ENCODE measurements at regions not wholly inside any gene's neighbourhood (a gene's known extent, or its start where the extent isn't known, plus 50 kb on each side); places are given as distances from the start of the nearest gene placed in this dataset.

GRCh38 chr13:78198419-78198818 is 279.8 kb upstream of the EDNRB start:
- H3K36me3 ChIP-seq, result no peaks in the 10 kb centered on the region
- H3K4me1 ChIP-seq, result no peaks in the 10 kb centered on the region
- H3K27me3 ChIP-seq, result no peaks in the 10 kb centered on the region
- no peak for TF ChIP-seq CTCF (IDR thresholded peaks at IDR 0.05)
- no peak overlapping the region for H3K4me3 ChIP-seq
- DNase-seq, result no peak
- H3K27ac ChIP-seq, result no peak overlapping the region
- intact Hi-C loops (cut with DNase I), result no loop called here
- no peak for ATAC-seq
- H3K9me3 ChIP-seq, result no peaks in the 10 kb centered on the region

- H3K4me1 ChIP-seq, result no peaks in the 10 kb centered on the region
- no peak overlapping the region for H3K27ac ChIP-seq
- H3K27me3 ChIP-seq, result no peaks in the 10 kb centered on the region
- DNase-seq (no peak), ATAC-seq (no peak)
- H3K9me3 ChIP-seq, result no peaks in the 10 kb centered on the region
- H3K36me3 ChIP-seq, result no peaks in the 10 kb centered on the region
- intact Hi-C loops (cut with DNase I), result no loop called here
- no peak overlapping the region for H3K4me3 ChIP-seq
- no peak for TF ChIP-seq CTCF (IDR thresholded peaks at IDR 0.05)
Observed at GRCh38 chr13:78197231-78197630, 278.6 kb upstream of the EDNRB start.

- Histone ChIP-seq H3K36me3 (no peaks in the 10 kb centered on the region), H3K27me3 (no peaks in the 10 kb centered on the region), H3K27ac (no peak overlapping the region), H3K4me1 (no peaks in the 10 kb centered on the region), H3K4me3 (no peak overlapping the region), H3K9me3 (no peaks in the 10 kb centered on the region)
- intact Hi-C loops (cut with DNase I), result no loop called here
- DNase-seq, result no peak
- TF ChIP-seq CTCF (IDR thresholded peaks at IDR 0.05), result no peak
- ATAC-seq, result no peak
Observed at GRCh38 chr13:78194904-78195639, 276.4 kb upstream of the EDNRB start.

GRCh38 chr13:78193846-78194245 is 275.2 kb upstream of the EDNRB start:
- Histone ChIP-seq H3K27ac (no peak overlapping the region), H3K27me3 (no peaks in the 10 kb centered on the region), H3K4me1 (no peaks in the 10 kb centered on the region), H3K9me3 (no peaks in the 10 kb centered on the region), H3K36me3 (no peaks in the 10 kb centered on the region), H3K4me3 (no peak overlapping the region)
- ATAC-seq (no peak), DNase-seq (no peak)
- intact Hi-C loops (cut with DNase I), result no loop called here
- no peak for TF ChIP-seq CTCF (IDR thresholded peaks at IDR 0.05)

GRCh38 chr13:78192716-78193115 is 274.1 kb upstream of the EDNRB start:
- DNase-seq (no peak), ATAC-seq (no peak)
- Histone ChIP-seq H3K27ac (no peak overlapping the region), H3K4me3 (no peak overlapping the region), H3K36me3 (no peaks in the 10 kb centered on the region), H3K4me1 (no peaks in the 10 kb centered on the region), H3K9me3 (no peaks in the 10 kb centered on the region), H3K27me3 (no peaks in the 10 kb centered on the region)
- TF ChIP-seq CTCF (IDR thresholded peaks at IDR 0.05), result no peak
- intact Hi-C loops (cut with DNase I), result no loop called here
